NCI-H146 (cell line): ENCODE measurements at regions not wholly inside any gene's neighbourhood (a gene's known extent, or its start where the extent isn't known, plus 50 kb on each side); places are given as distances from the start of the nearest gene placed in this dataset.

ENCODE experiments used
- DNase-seq: peaks from one replicate; lab custom pipeline; 2025; lab: John Stamatoyannopoulos, UW

DNA sequence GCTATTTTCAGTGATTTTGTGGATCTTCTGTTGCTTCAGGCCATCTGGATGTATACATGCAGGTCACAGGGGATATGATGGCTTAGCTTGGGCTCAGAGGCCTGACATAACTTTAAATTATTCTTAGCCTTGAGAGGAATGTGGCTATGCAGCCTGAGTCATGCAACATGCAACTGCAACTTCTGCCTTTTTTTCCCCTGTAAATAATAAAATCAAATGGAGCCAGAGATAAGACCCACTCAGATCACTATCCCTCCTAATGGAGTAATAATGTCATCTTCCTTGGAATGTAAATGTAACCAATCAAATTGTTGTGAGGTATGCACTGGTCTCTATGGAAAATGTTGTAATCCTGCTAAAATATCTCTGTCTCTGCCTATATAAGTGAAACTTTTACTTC lies 54.9 kb downstream of the MAGEB17 start:
- no peak for DNase-seq

DNA sequence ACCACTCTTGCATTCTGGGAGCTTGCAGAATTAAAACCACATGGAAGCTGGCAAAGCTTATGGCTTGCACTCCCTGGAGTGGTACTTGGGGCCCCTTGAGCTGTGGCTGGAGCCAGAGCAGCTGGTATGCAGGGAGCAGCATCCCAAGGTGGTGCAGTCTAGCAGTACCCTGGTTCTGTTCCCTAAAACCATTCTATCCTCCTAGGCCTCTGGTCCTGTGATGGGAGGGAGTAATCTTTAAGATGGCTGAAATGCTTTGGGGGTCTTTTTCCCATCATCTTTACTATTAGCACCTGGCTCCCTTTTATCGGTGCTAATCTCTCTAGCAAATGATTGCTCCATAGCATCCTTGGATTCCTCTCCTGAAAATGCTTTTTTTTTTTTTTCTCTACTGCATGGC lies 56.1 kb downstream of the MAGEB17 start:
- no peak for DNase-seq

DNA sequence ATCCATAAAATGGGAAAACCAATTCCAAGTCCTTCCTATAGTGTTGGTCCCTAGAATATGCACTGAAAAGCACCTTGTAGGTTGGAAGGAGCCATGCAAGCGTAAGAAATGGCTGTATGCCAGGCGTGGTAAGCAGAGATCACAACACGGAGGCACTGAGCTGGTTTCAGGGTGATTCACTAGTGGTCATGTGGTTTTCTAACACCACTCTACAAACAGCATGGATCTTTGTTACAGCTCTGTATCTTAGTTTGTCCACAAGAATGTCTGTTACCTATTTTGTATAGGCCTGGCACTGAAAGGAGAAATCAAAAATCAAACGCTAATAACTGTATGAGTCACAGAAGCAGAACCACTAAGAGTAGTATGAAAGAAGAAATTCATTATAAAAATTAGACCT lies 71.9 kb downstream of the MAGEB17 start:
- no peak for DNase-seq

DNA sequence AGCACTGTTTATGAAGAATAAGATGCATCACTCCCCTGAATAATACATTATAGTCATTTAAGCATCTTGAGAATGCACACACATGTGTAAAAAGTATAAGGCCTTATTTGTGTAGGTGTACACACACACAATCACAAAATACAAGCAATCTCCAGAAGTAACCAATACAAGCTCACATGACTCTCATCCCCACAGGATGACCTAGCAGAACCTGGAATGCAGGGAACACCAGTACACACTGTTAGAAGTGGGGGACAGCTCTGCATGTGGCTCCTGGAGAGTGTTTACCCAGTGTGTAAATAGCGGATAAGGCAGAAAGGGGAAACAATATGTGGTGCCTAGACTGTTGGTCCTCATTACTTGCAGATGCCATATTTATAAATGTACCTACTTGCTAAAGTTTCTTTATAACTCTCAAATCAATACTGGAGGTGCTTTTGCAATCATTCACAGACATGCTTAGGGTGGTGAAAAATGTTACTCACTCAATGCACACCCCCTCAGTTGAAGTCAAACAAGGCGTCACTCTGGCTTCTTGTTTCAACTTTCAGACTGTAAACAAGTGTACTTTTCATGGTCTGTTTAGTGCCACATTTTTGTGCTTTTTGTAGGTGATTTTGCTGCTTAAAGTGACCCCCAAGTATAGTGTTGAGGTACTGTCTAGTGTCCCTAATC lies 73.1 kb downstream of the MAGEB17 start:
- DNase-seq = no peak

DNA sequence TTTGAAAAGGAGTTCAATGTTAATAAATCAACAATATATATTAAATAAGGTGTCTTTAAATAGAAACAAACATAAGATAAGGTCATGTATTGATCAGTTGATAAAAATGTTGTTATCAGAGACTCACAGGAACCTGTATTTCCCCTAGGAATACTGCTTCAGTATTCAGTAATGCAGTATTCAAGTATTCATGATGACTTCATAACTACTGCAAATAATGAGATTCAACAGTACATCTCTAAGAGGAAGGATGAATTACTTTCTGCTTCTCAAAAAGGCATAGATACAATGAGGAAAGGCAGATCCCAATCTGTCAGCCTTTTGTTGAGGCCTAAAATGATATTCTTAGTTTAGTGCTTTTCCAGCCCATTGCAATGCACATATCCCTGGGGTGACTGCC lies 73.7 kb downstream of the MAGEB17 start:
- no peak for DNase-seq

DNA sequence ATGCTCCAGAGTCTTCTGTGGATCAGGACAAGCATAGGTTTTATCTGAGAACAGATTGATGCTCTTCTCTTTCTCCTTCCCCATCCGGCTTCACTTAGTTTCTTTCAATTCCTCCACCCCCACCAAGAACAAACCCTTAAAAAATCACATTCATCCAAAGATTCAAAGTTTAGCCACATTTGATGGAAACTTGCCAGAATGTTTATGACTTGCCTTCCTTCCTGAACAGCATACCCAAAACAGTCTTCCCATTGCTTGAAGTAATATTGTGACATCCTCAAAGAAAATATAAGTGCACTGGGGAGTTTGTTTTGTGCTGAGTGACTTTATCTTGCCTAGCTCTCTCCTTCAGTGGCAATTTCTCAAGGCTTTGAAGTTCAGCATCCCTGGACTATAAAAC lies 83.0 kb downstream of the MAGEB17 start:
- no peak for DNase-seq

DNA sequence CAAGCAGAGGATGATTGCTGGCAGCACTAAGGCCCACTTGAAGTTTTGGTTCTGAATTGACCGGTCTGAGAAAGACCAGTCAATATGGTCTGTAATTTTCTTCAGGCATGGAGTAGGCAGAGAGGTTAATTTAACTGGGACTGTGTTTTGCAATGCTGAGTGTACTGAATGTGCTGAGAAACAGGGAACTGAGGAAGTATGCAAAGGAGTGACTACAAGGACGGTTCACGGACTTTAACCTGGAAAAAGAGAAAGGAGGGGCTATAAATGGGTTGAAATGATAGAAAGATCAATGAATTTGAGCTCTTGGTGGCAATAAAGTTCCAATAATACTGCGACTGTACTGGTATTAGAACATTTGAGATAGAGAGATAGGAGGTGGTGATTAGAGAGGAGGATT lies 84.5 kb downstream of the MAGEB17 start:
- no peak for DNase-seq

DNA sequence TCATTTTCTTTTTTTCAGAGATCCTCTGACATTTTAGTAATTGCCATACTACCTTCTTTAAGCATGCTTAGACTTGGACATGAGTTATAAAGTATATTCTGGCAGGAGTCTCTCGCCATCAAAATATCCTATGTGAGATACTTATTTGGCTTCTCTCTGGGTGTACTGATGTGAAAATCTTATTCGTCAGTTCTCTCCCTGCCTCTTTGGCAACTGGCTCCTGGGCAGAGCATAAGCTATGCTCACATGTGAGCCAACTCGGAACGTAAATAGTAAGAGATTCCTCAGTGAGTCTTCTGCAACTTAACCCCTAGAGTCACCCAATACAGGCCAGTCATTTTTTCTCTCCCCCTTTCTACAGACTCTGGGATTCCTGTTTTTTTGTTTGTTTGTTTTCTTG lies 91.6 kb downstream of the MAGEB17 start:
- DNase-seq = no peak

DNA sequence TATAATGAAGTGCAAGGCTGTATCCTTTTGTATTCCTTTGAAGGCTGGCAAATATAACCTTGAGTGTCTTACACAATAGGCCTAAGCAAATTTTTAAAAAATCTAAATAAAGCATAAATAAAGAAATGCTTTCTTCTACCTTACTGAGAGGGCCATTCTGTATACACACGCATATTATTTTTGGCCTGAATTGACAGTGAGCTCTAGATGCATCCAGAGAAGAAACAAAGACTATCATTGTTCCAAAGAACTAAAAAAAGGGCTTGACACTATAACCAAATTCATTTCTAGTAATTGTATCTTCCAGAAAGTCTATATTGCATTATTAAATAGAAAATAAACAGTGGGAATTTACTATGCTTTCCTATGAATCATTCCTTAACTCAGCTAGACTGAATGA lies 100.2 kb downstream of the MAGEB17 start:
- no peak for DNase-seq

DNA sequence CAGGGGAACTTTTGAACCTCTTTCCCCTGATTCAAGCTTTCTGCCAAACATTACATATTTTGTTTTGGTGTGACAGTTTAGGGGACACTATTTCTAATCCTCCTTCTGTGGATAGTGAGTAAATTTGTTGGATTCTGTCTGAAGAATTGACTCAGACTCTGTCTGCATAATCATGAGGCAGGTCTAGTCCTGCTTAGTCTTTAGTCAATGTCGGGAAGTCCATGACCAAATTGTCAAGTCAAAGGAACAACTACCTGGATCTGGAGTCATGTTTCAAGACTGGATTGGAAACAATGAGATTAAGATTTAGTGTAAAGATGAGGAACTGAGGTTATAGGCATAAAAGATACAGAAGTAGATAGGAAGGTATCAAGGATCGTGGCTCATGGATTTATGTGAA lies 100.9 kb downstream of the MAGEB17 start:
- DNase-seq = no peak

DNA sequence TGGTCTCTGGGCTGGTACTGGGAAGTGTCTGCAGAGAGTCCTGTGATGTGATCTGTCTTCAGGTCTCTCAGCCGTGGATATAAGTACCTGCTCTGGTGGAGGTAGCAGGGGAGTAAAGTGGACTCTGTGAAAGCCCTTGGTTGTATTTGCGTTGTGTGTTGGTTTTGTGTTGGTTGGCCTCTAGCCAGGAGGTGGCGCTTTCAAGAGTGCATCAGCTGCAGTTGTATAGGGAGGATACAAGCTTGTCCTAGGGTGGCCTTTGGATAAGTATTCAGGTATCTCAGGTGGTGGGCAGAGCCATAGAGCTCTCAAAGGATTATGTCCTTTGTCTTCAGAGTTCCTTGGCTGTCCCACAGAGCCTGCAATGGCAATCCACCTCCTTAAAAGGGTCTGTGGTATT lies 111.6 kb downstream of the MAGEB17 start:
- no peak for DNase-seq

DNA sequence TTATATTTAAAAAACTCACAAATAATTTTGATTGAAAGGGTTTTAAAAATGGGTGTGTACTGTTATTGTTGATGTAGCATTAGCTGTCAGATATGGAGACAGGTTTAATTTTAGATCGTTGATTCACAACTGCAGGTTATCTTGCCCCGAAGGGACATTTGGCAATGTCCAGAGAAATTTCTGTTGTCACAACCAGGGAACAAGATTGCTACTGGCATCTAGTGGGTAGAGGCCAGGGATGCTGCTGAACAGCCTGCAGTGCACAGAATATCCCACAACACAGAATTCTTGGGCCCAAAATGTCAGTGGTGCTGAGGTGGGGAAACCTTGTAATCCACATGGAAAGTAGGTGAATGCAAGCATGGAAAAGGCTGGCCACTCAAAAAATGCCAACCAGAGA lies 114.9 kb downstream of the MAGEB17 start:
- DNase-seq = no peak

DNA sequence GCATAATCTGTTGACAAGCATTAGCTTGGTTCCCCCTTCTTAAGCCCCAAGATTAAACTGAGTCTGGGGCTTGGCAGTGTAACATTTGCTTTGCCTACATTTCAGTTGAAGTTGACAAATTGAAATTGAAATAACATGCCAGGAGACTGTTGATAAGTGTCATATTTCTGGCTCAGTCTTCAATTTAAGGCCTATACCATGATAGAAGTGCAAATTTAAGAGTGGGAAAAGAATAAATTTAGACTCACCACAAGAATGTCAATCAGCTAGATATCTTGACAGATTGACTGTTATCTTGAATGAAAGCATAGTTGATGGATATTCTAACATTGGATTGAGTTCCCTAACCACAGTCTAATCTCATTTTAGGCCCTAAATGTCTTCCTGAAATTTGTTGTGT lies 117.6 kb downstream of the MAGEB17 start:
- DNase-seq = no peak

DNA sequence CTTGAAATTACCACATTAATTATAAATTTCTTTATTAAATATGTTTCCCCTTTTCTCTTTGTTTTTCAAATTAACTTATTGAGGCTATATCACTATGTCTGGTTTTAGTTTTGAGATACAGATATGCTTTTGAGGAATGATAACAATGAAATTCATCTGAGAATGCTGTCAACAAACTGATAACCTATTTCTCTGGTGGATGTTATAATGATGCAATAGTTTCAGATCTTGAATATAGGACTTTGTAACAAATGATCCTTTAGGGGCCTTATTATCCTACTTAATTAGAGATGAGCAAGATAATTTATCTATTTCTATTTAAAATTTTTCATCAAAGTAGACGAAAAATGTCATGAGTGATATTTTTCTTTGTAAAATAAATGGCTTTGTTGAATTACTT lies 123.7 kb downstream of the MAGEB17 start:
- DNase-seq = no peak

DNA sequence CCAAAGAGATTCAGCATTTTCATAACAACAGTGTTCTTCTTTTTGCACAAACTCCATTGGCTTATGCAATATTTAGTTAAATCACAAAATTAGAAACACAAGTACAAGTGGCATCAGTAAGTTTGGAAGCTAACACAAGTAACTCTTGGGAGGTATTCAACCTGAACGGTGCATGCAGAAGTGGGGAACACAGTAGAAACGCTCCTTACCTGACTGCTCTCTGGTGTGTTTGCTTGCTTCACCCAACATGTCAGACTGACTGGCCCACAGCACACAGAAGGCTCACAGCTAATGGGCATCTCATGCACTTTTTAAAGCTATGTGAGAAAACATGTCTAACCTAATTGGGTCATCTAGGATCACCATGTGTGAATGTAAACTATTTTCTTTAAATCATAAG lies 133.6 kb downstream of the MAGEB17 start:
- no peak for DNase-seq

DNA sequence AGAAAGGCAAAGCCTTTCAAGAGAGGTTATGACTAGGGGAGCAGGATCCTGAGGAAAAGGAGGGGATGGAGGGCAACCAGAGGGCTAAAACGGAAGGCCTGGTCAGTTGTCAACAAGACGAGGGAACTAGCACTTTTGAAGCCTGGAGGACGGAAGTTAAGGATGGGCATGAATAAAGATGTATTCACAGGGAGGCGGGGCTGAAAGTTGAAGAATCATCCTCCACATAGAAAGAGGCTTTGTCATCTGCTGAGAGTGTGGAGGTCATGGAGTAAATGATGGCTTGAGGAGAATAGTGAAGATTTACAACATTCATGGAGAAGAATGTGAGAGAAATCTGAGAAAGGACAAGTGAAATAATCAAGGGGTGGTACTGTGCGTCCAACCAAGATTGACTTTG lies 137.5 kb downstream of the MAGEB17 start:
- no peak for DNase-seq

DNA sequence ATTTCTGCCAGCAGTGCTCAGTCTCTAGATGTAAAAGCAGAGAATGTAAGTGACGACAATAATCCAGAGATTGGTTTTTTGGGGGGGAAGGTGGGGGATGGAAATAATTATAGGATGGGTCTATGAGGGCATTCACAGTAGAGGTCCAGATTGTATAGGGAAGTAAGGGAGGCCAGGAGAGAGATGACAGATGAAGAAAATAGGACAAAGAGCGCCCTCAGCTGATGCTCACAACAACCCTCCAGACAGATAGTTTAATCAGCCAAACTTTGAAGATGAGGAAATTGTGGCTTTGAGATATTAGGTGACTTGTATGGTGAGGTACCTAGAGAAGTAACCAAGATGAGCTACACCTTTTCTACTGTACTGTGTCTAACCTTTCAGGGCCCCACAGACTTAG lies 137.9 kb downstream of the MAGEB17 start:
- no peak for DNase-seq

DNA sequence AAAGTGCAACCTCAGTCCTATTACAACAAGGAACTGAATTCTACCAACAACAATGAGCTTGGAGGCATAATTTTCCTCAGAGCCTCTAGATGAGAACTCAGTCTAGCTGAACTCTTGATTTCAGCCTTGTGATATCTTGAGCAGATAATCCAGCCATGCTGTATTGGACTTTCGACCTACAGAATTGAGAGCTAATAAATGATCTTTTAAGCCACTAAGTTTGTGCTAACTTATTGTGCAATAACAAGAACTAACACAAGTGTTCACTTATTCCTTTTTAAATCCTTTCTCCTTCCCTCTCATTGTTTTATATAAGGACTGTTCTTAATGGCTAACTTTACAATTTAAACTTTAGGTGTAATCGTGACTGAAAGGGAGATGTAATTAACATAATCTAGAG lies 140.7 kb downstream of the MAGEB17 start:
- DNase-seq = no peak

DNA sequence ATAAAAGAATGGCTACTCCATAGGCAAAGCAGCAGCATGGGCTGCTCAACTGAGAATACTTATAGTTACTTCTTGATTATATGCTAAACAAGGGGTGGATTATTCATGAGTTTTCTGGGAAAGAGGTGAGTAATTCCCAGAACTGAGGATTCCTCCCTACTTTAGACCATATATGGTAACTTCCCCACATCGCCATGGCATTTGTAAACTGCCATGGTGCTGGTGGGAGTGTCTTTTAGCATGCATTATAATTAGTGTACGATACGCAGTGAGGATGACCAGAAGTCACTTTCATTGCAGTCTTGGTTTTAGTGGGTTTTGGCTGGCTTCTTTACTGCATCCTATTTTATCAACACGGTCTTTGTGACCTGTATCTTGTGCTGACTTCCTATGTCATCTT lies 141.5 kb downstream of the MAGEB17 start:
- DNase-seq = no peak

DNA sequence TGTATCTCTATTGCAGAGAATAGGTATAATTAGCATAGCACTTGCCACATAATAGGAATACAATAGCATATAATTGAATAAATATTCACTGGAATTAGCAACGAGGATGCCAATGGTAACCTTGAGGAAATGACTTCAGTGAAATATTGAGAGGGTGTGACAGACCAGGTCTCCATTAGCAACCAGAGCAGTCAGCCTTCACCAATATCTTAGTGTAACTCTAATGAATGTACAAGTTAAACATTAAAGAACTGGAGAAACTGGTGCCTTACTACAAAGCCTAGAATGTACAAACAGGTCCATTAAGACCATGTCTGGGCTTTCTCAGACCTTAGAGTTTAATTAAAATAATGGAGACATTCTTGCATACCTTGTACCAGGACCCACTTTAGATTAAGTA lies 143.0 kb downstream of the MAGEB17 start:
- DNase-seq = no peak

DNA sequence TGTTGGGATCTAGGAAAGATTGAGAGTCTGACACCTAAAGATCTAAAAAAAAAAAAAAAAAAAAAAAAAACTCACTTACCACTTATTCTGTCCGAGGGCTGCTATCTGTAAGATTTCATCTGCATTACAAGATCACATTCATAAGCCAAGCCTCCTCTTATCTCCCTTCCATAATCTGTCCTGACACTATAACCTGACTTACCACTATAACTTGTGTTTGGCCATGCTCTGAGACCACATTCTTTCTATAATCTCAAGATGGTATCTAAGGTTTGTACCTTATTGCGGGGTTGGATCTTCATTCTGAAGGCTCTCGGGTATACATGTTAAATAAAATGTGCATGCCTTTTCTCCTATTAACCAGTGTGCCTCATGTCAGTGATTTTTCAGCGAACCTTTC lies 144.4 kb downstream of the MAGEB17 start:
- no peak for DNase-seq

DNA sequence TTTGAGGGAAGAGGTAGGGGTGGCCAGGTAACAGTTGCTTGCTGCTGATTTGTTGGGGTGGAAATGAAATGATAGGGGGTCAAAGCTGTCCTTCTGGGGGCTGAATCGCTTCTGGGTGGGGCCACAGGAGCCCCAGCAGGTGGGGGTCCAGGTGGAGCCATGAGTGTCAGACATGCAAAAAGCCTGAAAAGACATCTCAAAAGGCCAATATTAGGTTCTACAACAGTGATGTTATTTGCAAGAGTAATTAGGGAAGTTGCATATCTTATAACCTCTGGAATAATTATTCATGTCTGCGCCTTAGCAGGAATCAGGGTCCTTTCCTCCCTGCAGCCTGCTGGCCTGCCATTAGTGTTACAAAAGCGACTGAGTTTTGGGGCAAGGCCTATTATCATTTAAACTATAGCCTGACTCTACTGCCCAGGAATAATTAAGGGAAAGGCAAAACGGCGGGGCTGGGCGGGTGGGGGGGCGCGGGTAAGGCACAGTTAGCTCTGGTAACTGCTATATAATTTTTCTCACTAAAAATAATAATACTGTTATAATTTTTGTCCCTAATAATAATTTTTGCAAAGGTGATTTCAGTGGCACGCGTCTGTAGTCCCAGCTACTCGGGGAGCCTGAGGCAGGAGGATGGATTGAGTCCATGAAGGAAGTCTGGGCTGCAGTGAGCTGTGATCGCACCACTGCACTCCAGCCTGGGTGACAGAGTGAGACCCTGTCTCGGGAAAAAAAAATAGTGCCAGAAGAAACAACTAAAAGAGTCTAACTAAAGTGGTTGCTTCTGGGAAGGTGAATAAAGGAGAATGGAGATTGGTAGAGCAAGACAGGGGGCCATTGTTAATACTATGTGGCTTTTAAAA lies 145.7 kb downstream of the MAGEB17 start:
- DNase-seq = no peak

DNA sequence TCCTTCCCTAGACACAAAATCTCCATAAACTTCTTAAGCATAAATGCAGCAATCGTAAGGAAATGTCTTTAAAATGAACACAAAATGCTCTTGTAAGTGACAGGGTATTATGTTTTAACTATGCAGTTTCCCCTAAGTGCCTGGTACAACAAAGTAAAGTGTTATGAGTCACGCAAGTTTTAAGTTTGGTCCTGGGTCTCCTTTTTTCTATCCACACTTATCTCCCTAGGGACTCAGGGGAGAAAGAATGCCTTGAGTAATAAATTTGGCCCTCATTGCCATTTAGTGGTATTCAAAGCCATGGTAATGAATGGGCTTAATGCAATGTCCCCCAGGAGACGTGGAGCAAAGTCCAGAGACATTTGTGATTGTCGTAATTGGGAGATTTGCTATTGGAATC lies 149.1 kb downstream of the MAGEB17 start:
- DNase-seq = no peak

DNA sequence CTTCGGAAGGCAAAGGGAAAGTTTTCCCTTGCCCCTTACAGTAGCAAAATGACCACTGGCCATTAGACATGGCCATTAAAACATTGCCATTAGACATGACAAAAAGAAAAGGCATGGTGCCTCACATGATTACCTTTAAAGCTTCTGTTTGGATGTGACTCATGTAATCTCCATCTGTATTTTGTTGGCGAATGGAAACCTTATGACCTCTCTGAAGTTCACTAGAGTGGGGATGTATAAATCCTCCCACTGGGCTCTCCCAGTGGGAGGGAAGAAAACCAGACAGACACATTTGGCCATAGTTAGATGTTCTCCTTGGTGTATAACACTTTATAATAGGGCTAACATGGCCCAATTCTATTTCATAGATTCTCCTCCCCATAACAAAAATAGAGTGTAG lies 152.6 kb downstream of the MAGEB17 start:
- DNase-seq = no peak
